K562 (cell line): ENCODE measurements at regions not wholly inside any gene's neighbourhood (a gene's known extent, or its start where the extent isn't known, plus 50 kb on each side); places are given as distances from the start of the nearest gene placed in this dataset.

Experiments used
- ATAC-seq: fragments of 200-7000 bp; cut with Tn5 transposase; 3 replicates; pipeline ENCODE4 v1.9.1; 2020; ENCODE audit warnings: moderate library complexity
- BruUV-seq: library from RNA; stranded (reverse); fragments of 400-500 nt; replicated peaks from 2 replicates; lab custom pipeline; 2021; lab: Mats Ljungman, UMichigan
- CTCF ChIA-PET: fragments of 300-600 bp; formaldehyde crosslinking; extraction: SDS; loops from one replicate; lab custom pipeline; 2021; ENCODE audit warnings: low intra/inter-chr PET ratio; lab: Yijun Ruan, JAX
- POLR2A ChIA-PET: fragments of 300-600, 350-650 bp; sonication (Branson Sonifier 250); formaldehyde crosslinking; extraction: SDS; loops from one replicate; lab custom pipeline; 2021; ENCODE audit warnings: antibody characterized with exemption, inconsistent platforms; lab: Yijun Ruan, JAX
- DNase-seq, 4 experiments: peaks; one replicate each; pipeline versions ENCODE4 v3.0.0 to v3.0.0-alpha.2; 2011 to 2018; ENCODE audit warnings: low spot score in 3 of 4, mixed read lengths in 3 of 4; ENCODE audit errors: extremely low read depth in 1 of 4
- FAIRE-seq: peaks from 2 replicates; lab custom pipeline; 2011; peaks lifted over from hg19 to GRCh38; lab: Jason Lieb, UNC
- H2AFZ ChIP-seq: 2 replicates; pipeline ENCODE4 v1.6.0; 2011; ENCODE audit warnings: low read depth, low read length, control low read depth, inconsistent platforms
- H3K27ac ChIP-seq: fragments of 200-600 bp; 3 replicates; pipeline ENCODE4 v1.8.0; 2011; ENCODE audit warnings: low read depth, mild to moderate bottlenecking, control low read depth, inconsistent platforms, low read length, moderate library complexity, mixed read lengths; ENCODE audit errors: extremely low read depth
- H3K27me3 ChIP-seq, 2 experiments: fragments of 300-600 bp in 1 of 2; 2 replicates in 1 of 2; 3 replicates in 1 of 2; pipeline versions ENCODE4 v1.6.0 to v1.8.0; 2011; ENCODE audit warnings: inconsistent platforms in 2 of 2, low read length in 2 of 2, mild to moderate bottlenecking in 1 of 2, mixed read lengths in 1 of 2, moderate library complexity in 1 of 2; ENCODE audit not compliant: control insufficient read depth in 2 of 2, insufficient read depth in 2 of 2
- H3K36me3 ChIP-seq: fragments of 300-600 bp; 3 replicates; pipeline ENCODE4 v1.8.0; 2011; ENCODE audit warnings: mild to moderate bottlenecking, low read length, inconsistent platforms; ENCODE audit not compliant: control insufficient read depth, insufficient read depth
- H3K4me1 ChIP-seq, 2 experiments: fragments of 200-600 bp in 1 of 2; replicated peaks in 1 of 2; 2 replicates in 1 of 2; 3 replicates in 1 of 2; pipeline versions ENCODE4 v1.5.1 to v1.8.0; 2011; ENCODE audit warnings: inconsistent platforms in 2 of 2, low read length in 2 of 2, mild to moderate bottlenecking in 1 of 2, mixed read lengths in 1 of 2, moderate library complexity in 1 of 2; ENCODE audit not compliant: control insufficient read depth in 2 of 2, insufficient read depth in 2 of 2
- H3K4me2 ChIP-seq: 2 replicates; pipeline ENCODE4 v1.6.1; 2011; ENCODE audit warnings: low read length, control low read depth, inconsistent platforms, mixed read lengths; ENCODE audit not compliant: insufficient read depth
- H3K4me3 ChIP-seq: fragments of 200-600 bp; sonication (generic), shearing (Covaris generic); 2 replicates; pipeline ENCODE4 v1.5.1; 2016; ENCODE audit warnings: control low read depth, inconsistent platforms
- H3K79me2 ChIP-seq: fragments of 200-600 bp; 3 replicates; pipeline ENCODE4 v1.8.0; 2011; ENCODE audit warnings: low read length, inconsistent platforms; ENCODE audit not compliant: control insufficient read depth, insufficient read depth
- H3K9ac ChIP-seq, 2 experiments: 2 replicates each; pipeline versions ENCODE4 v1.6.0 to v1.6.1; 2011; ENCODE audit warnings: low read depth in 2 of 2, low read length in 2 of 2, control low read depth in 1 of 2, inconsistent platforms in 1 of 2, mild to moderate bottlenecking in 1 of 2, mixed read lengths in 1 of 2; ENCODE audit not compliant: insufficient read depth in 1 of 2
- H3K9me1 ChIP-seq: one replicate; pipeline ENCODE4 v1.6.0; 2011; ENCODE audit warnings: inconsistent platforms, mild to moderate bottlenecking, low read length, moderate library complexity; ENCODE audit not compliant: control insufficient read depth, insufficient read depth
- H3K9me3 ChIP-seq: replicated peaks from 2 replicates; pipeline ENCODE4 v1.5.1; 2011; ENCODE audit warnings: low read depth, low read length, inconsistent platforms; ENCODE audit not compliant: control insufficient read depth, insufficient read depth
- H4K20me1 ChIP-seq: replicated peaks from 2 replicates; pipeline ENCODE4 v1.6.1; 2011; ENCODE audit warnings: low read length, inconsistent platforms, mixed read lengths; ENCODE audit not compliant: control insufficient read depth, insufficient read depth
- C11orf30 ChIP-seq: fragments of 450-650 bp; IDR thresholded peaks from 2 replicates; pipeline ENCODE4 v1.6.1; 2016; ENCODE audit warnings: low read depth, mild to moderate bottlenecking
- TSC22D4 ChIP-seq: fragments of 450-650 bp; IDR thresholded peaks from 2 replicates; pipeline ENCODE4 v1.6.1; 2016; ENCODE audit warnings: missing genetic modification characterization, missing biosample characterization, control low read depth
- ZFPM2 ChIP-seq: fragments of 250-450 bp; sonication (Bioruptor Pico); IDR thresholded peaks from 2 replicates; pipeline ENCODE4 v1.5.1; 2022; ENCODE audit warnings: mild to moderate bottlenecking
- WGBS: fragments of 100-300 bp; shearing (Covaris generic); methylation state at CpG from one replicate; pipeline ENCODE4 v1.1.6; 2016; ENCODE audit warnings: low coverage, mixed read lengths; ENCODE audit not compliant: insufficient coverage; ENCODE audit errors: missing lambda C conversion rate; 5-methylcytosine and 5-hydroxymethylcytosine counted together
- in situ Hi-C: fragments of 300-500 bp; cut with MboI; formaldehyde crosslinking; loops from 4 replicates; pipeline ENCODE4 v1.15.0; 2018; ENCODE audit warnings: inconsistent platforms, mixed read lengths
- intact Hi-C: fragments of 100-400 bp; cut with micrococcal nuclease; formaldehyde crosslinking; loops from 2 replicates; pipeline ENCODE4 v1.14.2; 2022

GRCh38 chr6:156017838-156018237, 562.2 kb upstream of the NOX3 start:
- no TSS peak for BruUV-seq

GRCh38 chr6:156016186-156016976, 560.7 kb upstream of the NOX3 start:
- CTCF ChIA-PET: no interaction called here
- WGBS: 1% methylated on average over 7 of the region's 7 CpGs
- Histone ChIP-seq H3K4me1 (no peaks in the 10 kb centered on the region), H3K27me3 (no peaks in the 10 kb centered on the region), H3K9me3 (no peaks in the 10 kb centered on the region), H3K79me2 (no peaks in the 10 kb centered on the region), H3K9me1 (no peaks in the 10 kb centered on the region), H3K9ac (no peak overlapping the region), H3K27ac (no peak overlapping the region), H3K4me2 (no peak overlapping the region), H3K36me3 (no peaks in the 10 kb centered on the region), H4K20me1 (no peaks in the 10 kb centered on the region), H3K4me3 (no peak overlapping the region), H2AFZ (no peak overlapping the region)
- FAIRE-seq: no peak
- intact Hi-C loops: no loop called here
- ATAC-seq: no peak
- in situ Hi-C loops: no loop called here
- no peak for DNase-seq
- no peak for TF ChIP-seq TSC22D4 (tag)
- 0 out of 2 replicates have a peak, but pooled peaks have one; percentile 7 for TF ChIP-seq C11orf30
- BruUV-seq: no TSS peak
- POLR2A ChIA-PET: no interaction called here

More at GRCh38 chr6:156017838-156018237, 562.2 kb upstream of the NOX3 start:
- ATAC-seq: no peak
- Histone ChIP-seq H3K4me2 (no peak overlapping the region), H3K9me3 (no peaks in the 10 kb centered on the region), H3K4me1 (no peaks in the 10 kb centered on the region), H3K9me1 (no peaks in the 10 kb centered on the region), H2AFZ (no peak overlapping the region), H4K20me1 (no peaks in the 10 kb centered on the region), H3K4me3 (no peak overlapping the region), H3K79me2 (no peaks in the 10 kb centered on the region), H3K27me3 (no peaks in the 10 kb centered on the region), H3K36me3 (no peaks in the 10 kb centered on the region), H3K27ac (no peak overlapping the region), H3K9ac (no peak overlapping the region)
- POLR2A ChIA-PET: no interaction called here
- FAIRE-seq: no peak
- 4% methylated on average over 3 of the region's 3 CpGs for whole genome bisulfite sequencing
- no peak for TF ChIP-seq ZFPM2 (CRISPR knock-in tag)
- no peak for DNase-seq
- in situ Hi-C loops (no loop called here), intact Hi-C loops (no loop called here)
- CTCF ChIA-PET: no interaction called here
